ENCODE measurements at regions not wholly inside any gene's neighbourhood (a gene's known extent, or its start where the extent isn't known, plus 50 kb on each side); places are given as distances from the start of the nearest gene placed in this dataset.

- DNase-seq (ENCODE audit: low spot score) = no peak
These were observed 167.1 kb downstream of the DHX15 start for GRCh38 chr4:24417206-24417605.

- no peak for DNase-seq (ENCODE audit: low spot score)
These were observed 168.1 kb downstream of the DHX15 start for GRCh38 chr4:24416293-24416692.

GRCh38 chr4:24413311-24413784, 171.0 kb downstream of the DHX15 start:
- DNase-seq (ENCODE audit: low spot score) = no peak

- DNase-seq (ENCODE audit: low spot score) = no peak
These were observed 172.5 kb downstream of the DHX15 start for GRCh38 chr4:24411806-24412205.

GRCh38 chr4:24411299-24411698, 173.1 kb downstream of the DHX15 start:
- DNase-seq (ENCODE audit: low spot score) = no peak

GRCh38 chr4:24408640-24409039, 175.7 kb downstream of the DHX15 start:
- no peak for DNase-seq (ENCODE audit: low spot score)

GRCh38 chr4:24405926-24406325, 178.4 kb downstream of the DHX15 start:
- DNase-seq (ENCODE audit: low spot score) = no peak

- no peak for DNase-seq (ENCODE audit: low spot score)
These were observed 179.0 kb downstream of the DHX15 start for GRCh38 chr4:24405341-24405740.

- DNase-seq (ENCODE audit: low spot score) = no peak
These were observed 180.1 kb downstream of the DHX15 start for GRCh38 chr4:24404281-24404680.

GRCh38 chr4:24403265-24403664, 181.1 kb downstream of the DHX15 start:
- DNase-seq (ENCODE audit: low spot score) = no peak

- DNase-seq (ENCODE audit: low spot score) = no peak
These were observed 183.8 kb downstream of the DHX15 start for GRCh38 chr4:24400537-24400936.

GRCh38 chr4:24396988-24397387, 187.4 kb downstream of the DHX15 start:
- DNase-seq (ENCODE audit: low spot score) = no peak

- DNase-seq (ENCODE audit: low spot score) = no peak
These were observed 188.4 kb downstream of the DHX15 start for GRCh38 chr4:24395937-24396336.

GRCh38 chr4:24394041-24394440, 190.3 kb downstream of the DHX15 start:
- DNase-seq (ENCODE audit: low spot score) = no peak

- DNase-seq (ENCODE audit: low spot score) = no peak
These were observed 191.7 kb downstream of the DHX15 start for GRCh38 chr4:24392613-24393012.

- DNase-seq (ENCODE audit: low spot score) = no peak
These were observed 202.0 kb downstream of the DHX15 start for GRCh38 chr4:24382381-24382780.

GRCh38 chr4:24380957-24381665, 203.2 kb downstream of the DHX15 start:
- DNase-seq (ENCODE audit: low spot score) = no peak

- DNase-seq (ENCODE audit: low spot score) = no peak
These were observed 210.7 kb downstream of the DHX15 start for GRCh38 chr4:24373704-24374103.

- no peak for DNase-seq (ENCODE audit: low spot score)
These were observed 211.5 kb downstream of the DHX15 start for GRCh38 chr4:24372881-24373280.

- DNase-seq (ENCODE audit: low spot score) = no peak
These were observed 212.0 kb downstream of the DHX15 start for GRCh38 chr4:24372341-24372740.

- no peak for DNase-seq (ENCODE audit: low spot score)
These were observed 213.9 kb downstream of the DHX15 start for GRCh38 chr4:24370421-24370820.

GRCh38 chr4:24369507-24370029, 214.8 kb downstream of the DHX15 start:
- no peak for DNase-seq (ENCODE audit: low spot score)

GRCh38 chr4:24368801-24369200, 215.6 kb downstream of the DHX15 start:
- no peak for DNase-seq (ENCODE audit: low spot score)

- DNase-seq (ENCODE audit: low spot score) = no peak
These were observed 219.5 kb downstream of the DHX15 start for GRCh38 chr4:24364852-24365251.

All from NAMALWA (cell line).